ENCODE measurements at regions not wholly inside any gene's neighbourhood (a gene's known extent, or its start where the extent isn't known, plus 50 kb on each side); places are given as distances from the start of the nearest gene placed in this dataset.

DNA sequence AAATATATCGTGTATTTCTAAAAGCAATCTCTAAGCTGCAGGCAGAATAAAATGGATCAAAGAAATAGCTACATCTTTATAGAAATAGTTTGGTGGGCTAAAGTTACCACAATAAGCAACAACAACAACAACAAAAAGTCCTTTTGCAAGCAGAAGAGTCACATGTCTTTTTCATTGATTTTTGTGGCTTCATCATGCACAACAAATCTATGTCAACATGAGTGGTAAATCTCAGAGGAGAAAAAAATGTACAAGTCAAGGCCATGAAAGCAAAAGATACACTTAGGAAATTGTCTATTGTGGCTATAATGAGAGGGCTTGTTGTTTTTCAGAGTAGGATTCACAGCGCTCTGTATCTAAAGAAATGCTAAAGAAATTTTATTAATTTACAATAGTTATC, 269.7 kb downstream of the GRB14 start:
- no peak for DNase-seq
- H3K27ac ChIP-seq (ENCODE audit: low read depth in 2 of 2, low read length in 1 of 2), result no peak overlapping the region
- no peak overlapping the region for H3K4me2 ChIP-seq
- no peak for TF ChIP-seq FOSL2 (IDR thresholded peaks at IDR 0.05; ENCODE audit: borderline replicate concordance, low read depth)
- TF ChIP-seq, protein P1, sequence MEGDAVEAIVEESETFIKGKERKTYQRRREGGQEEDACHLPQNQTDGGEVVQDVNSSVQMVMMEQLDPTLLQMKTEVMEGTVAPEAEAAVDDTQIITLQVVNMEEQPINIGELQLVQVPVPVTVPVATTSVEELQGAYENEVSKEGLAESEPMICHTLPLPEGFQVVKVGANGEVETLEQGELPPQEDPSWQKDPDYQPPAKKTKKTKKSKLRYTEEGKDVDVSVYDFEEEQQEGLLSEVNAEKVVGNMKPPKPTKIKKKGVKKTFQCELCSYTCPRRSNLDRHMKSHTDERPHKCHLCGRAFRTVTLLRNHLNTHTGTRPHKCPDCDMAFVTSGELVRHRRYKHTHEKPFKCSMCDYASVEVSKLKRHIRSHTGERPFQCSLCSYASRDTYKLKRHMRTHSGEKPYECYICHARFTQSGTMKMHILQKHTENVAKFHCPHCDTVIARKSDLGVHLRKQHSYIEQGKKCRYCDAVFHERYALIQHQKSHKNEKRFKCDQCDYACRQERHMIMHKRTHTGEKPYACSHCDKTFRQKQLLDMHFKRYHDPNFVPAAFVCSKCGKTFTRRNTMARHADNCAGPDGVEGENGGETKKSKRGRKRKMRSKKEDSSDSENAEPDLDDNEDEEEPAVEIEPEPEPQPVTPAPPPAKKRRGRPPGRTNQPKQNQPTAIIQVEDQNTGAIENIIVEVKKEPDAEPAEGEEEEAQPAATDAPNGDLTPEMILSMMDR (IDR thresholded peaks at IDR 0.05), result no peak
- no peak for TF ChIP-seq TCF12 (IDR thresholded peaks at IDR 0.05)
- no peak for TF ChIP-seq SMC3 (IDR thresholded peaks at IDR 0.05; ENCODE audit: low read depth, low read length)
- TF ChIP-seq, protein P2, sequence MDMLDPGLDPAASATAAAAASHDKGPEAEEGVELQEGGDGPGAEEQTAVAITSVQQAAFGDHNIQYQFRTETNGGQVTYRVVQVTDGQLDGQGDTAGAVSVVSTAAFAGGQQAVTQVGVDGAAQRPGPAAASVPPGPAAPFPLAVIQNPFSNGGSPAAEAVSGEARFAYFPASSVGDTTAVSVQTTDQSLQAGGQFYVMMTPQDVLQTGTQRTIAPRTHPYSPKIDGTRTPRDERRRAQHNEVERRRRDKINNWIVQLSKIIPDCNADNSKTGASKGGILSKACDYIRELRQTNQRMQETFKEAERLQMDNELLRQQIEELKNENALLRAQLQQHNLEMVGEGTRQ (IDR thresholded peaks at IDR 0.05; ENCODE audit: borderline replicate concordance, low read depth, low read length), result no peak
- TF ChIP-seq MEF2A (IDR thresholded peaks at IDR 0.05; ENCODE audit: borderline replicate concordance, low read depth), result no peak
- TF ChIP-seq JUND (IDR thresholded peaks at IDR 0.05), result no peak
- no peak for TF ChIP-seq SIN3A (IDR thresholded peaks at IDR 0.05; ENCODE audit: borderline replicate concordance, low read depth, low read length)
- TF ChIP-seq EP300 (IDR thresholded peaks at IDR 0.05; ENCODE audit: borderline replicate concordance in 1 of 2, low read depth in 1 of 2, low read length in 1 of 2), result no peak
- no peak for TF ChIP-seq EZH2phosphoT487 (IDR thresholded peaks at IDR 0.05; ENCODE audit: borderline replicate concordance, low read depth)
- TF ChIP-seq GATA2 (CRISPR knock-in tag; IDR thresholded peaks at IDR 0.05), result no peak
- no peak for TF ChIP-seq RAD21 (IDR thresholded peaks at IDR 0.05; ENCODE audit: low read length)
- TF ChIP-seq CHD2 (IDR thresholded peaks at IDR 0.05; ENCODE audit: low read length, partially characterized antibody), result no peak
- no peak for TF ChIP-seq ELF1 (IDR thresholded peaks at IDR 0.05)
- no peak for TF ChIP-seq RCOR1 (IDR thresholded peaks at IDR 0.05; ENCODE audit: low read length)
- TF ChIP-seq, protein P3, sequence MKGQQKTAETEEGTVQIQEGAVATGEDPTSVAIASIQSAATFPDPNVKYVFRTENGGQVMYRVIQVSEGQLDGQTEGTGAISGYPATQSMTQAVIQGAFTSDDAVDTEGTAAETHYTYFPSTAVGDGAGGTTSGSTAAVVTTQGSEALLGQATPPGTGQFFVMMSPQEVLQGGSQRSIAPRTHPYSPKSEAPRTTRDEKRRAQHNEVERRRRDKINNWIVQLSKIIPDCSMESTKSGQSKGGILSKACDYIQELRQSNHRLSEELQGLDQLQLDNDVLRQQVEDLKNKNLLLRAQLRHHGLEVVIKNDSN (IDR thresholded peaks at IDR 0.05; ENCODE audit: borderline replicate concordance, low read depth), result no peak
- TF ChIP-seq GABPA (IDR thresholded peaks at IDR 0.05; ENCODE audit: low read depth), result no peak
- no peaks in the 10 kb centered on the region for H3K27me3 ChIP-seq (ENCODE audit: insufficient read depth)
- no peaks in the 10 kb centered on the region for H3K9me3 ChIP-seq
- ChIA-PET POLR2A (no interaction called here), CTCF (no interaction called here)
- WGBS (ENCODE audit: low lambda C conversion rate), result 65% methylated on average over 2 of the region's 2 CpGs
- H3K9me2 ChIP-seq, result no peaks in the 10 kb centered on the region
- no peak overlapping the region for H3K4me3 ChIP-seq (ENCODE audit: low read depth in 2 of 2, low read length in 1 of 2)
- no peak overlapping the region for H2AFZ ChIP-seq (ENCODE audit: low read depth)
- H3K4me1 ChIP-seq (ENCODE audit: control insufficient read depth in 1 of 2, insufficient read depth in 2 of 2, low read depth in 1 of 2, low read length in 1 of 2), result no peaks in the 10 kb centered on the region
- no peaks in the 10 kb centered on the region for H3K79me2 ChIP-seq (ENCODE audit: insufficient read depth)
- no peaks in the 10 kb centered on the region for H4K20me1 ChIP-seq (ENCODE audit: insufficient read depth)
- no peaks in the 10 kb centered on the region for H3F3A ChIP-seq (replicated peaks; ENCODE audit: insufficient read depth)
- no peak overlapping the region for H3K9ac ChIP-seq
- H3K36me3 ChIP-seq (replicated peaks in 1 of 2; ENCODE audit: control insufficient read depth in 1 of 2, insufficient read depth in 2 of 2, low read length in 1 of 2), result no peaks in the 10 kb centered on the region

DNA sequence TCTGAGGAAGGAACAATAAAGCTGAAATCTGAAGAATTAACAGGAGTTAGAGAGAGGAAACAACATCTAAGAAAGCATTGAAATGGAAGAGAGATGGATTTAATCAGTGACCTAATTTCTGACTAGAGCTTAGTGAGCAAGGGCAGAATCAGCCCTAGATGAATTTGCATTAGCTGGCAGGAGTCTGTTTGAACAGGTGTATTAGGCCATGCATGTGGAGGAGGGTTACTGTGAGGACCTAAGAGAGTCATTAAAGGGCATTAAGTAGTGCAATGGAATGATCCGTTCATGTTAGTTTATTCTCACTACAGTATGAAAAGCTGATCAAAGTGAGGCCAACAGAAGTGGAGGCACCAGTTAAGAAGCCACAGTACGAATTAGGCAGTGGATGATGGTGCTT, 285.3 kb downstream of the GRB14 start:
- Histone ChIP-seq H3K36me3 (replicated peaks in 1 of 2; ENCODE audit: control insufficient read depth in 1 of 2, insufficient read depth in 2 of 2, low read length in 1 of 2) (no peaks in the 10 kb centered on the region), H3K4me3 (ENCODE audit: low read depth in 2 of 2, low read length in 1 of 2) (no peak overlapping the region), H3K9ac (no peak overlapping the region), H3K27ac (ENCODE audit: low read depth in 2 of 2, low read length in 1 of 2) (no peak overlapping the region), H3F3A (replicated peaks; ENCODE audit: insufficient read depth) (no peaks in the 10 kb centered on the region), H4K20me1 (ENCODE audit: insufficient read depth) (no peaks in the 10 kb centered on the region), H3K9me3 (no peaks in the 10 kb centered on the region; the same call in 1 of the 2 replicates), H3K4me1 (ENCODE audit: control insufficient read depth in 1 of 2, insufficient read depth in 2 of 2, low read depth in 1 of 2, low read length in 1 of 2) (no peaks in the 10 kb centered on the region), H3K9me2 (no peaks in the 10 kb centered on the region), H2AFZ (ENCODE audit: low read depth) (no peak overlapping the region), H3K4me2 (no peak overlapping the region), H3K27me3 (ENCODE audit: insufficient read depth) (no peaks in the 10 kb centered on the region), H3K79me2 (ENCODE audit: insufficient read depth) (no peaks in the 10 kb centered on the region)
- ChIA-PET CTCF (no interaction called here), POLR2A (no interaction called here)
- DNase-seq, result no peak
- 41% methylated on average over 2 of the region's 2 CpGs for WGBS (ENCODE audit: low lambda C conversion rate)
- no peak for TF ChIP-seq RAD21 (IDR thresholded peaks at IDR 0.05; ENCODE audit: low read length)
- no peak for TF ChIP-seq CHD2 (IDR thresholded peaks at IDR 0.05; ENCODE audit: low read length, partially characterized antibody)
- TF ChIP-seq, protein P4, sequence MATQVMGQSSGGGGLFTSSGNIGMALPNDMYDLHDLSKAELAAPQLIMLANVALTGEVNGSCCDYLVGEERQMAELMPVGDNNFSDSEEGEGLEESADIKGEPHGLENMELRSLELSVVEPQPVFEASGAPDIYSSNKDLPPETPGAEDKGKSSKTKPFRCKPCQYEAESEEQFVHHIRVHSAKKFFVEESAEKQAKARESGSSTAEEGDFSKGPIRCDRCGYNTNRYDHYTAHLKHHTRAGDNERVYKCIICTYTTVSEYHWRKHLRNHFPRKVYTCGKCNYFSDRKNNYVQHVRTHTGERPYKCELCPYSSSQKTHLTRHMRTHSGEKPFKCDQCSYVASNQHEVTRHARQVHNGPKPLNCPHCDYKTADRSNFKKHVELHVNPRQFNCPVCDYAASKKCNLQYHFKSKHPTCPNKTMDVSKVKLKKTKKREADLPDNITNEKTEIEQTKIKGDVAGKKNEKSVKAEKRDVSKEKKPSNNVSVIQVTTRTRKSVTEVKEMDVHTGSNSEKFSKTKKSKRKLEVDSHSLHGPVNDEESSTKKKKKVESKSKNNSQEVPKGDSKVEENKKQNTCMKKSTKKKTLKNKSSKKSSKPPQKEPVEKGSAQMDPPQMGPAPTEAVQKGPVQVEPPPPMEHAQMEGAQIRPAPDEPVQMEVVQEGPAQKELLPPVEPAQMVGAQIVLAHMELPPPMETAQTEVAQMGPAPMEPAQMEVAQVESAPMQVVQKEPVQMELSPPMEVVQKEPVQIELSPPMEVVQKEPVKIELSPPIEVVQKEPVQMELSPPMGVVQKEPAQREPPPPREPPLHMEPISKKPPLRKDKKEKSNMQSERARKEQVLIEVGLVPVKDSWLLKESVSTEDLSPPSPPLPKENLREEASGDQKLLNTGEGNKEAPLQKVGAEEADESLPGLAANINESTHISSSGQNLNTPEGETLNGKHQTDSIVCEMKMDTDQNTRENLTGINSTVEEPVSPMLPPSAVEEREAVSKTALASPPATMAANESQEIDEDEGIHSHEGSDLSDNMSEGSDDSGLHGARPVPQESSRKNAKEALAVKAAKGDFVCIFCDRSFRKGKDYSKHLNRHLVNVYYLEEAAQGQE (IDR thresholded peaks at IDR 0.05; ENCODE audit: low read depth, low read length), result no peak
- TF ChIP-seq POLR2AphosphoS5 (IDR thresholded peaks at IDR 0.05; ENCODE audit: low read depth, low read length), result no peak
- TF ChIP-seq, protein P3 (IDR thresholded peaks at IDR 0.05; ENCODE audit: borderline replicate concordance, low read depth), result no peak

All from SK-N-SH (cell line).